ENCODE measurements at regions not wholly inside any gene's neighbourhood (a gene's known extent, or its start where the extent isn't known, plus 50 kb on each side); places are given as distances from the start of the nearest gene placed in this dataset.

- TF ChIP-seq POLR2A (IDR thresholded peaks at IDR 0.05; ENCODE audit: extremely low read depth, insufficient read length) (no peak), CTCF (IDR thresholded peaks at IDR 0.05; ENCODE audit: low read depth, low read length) (no peak)
Measured at GRCh38 chr1:67566803-67567377, 118.1 kb upstream of the GADD45A start.
